ENCODE measurements at regions not wholly inside any gene's neighbourhood (a gene's known extent, or its start where the extent isn't known, plus 50 kb on each side); places are given as distances from the start of the nearest gene placed in this dataset.
A peak's percentile ranks its signal among the peaks of the same experiment; 100 is the strongest.

DNA sequence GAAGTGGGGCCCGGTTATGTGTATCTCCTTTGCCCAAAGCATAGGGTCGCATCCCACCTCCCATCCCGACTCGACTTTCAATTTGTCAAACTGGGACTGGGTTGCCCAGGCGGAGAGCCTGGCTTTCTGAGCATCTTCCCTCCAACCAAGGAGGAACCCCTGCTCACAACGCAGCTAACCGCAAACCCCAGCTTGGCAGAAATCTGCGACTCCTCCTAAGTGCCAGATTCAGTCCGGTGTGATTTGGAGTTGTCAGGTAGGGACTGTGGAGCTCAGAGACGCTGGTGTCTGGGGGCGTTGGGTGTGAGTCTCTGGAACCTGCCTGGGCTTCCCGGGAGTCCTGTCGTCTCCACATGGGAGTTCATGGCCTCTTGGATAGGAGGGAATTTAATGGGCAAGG lies 1126.7 kb downstream of the AACS start:
- no peak overlapping the region for H4K8ac ChIP-seq (ENCODE audit: low read depth, low read length)
- no peak for DNase-seq (ENCODE audit: low spot score)
- no peak overlapping the region for H3K14ac ChIP-seq (ENCODE audit: low read length)
- no peak overlapping the region for H4K91ac ChIP-seq (ENCODE audit: low read depth, low read length, poor library complexity)
- no CpG with 5 or more reads among the region's 13 CpGs for WGBS, 2 donors (ENCODE audit: extremely low coverage in 2 of 2, insufficient read length in 2 of 2, insufficient replicate concordance in 1 of 2)
- no peaks in the 10 kb centered on the region for H3K36me3 ChIP-seq (replicated peaks in 1 of 2; ENCODE audit: control insufficient read depth in 2 of 2, insufficient read depth in 2 of 2, low read length in 2 of 2)
- H2BK5ac ChIP-seq (ENCODE audit: low read length) = no peak overlapping the region
- no peak overlapping the region for H3K4me3 ChIP-seq (ENCODE audit: low read length in 2 of 2)
- H3K18ac ChIP-seq (ENCODE audit: low read length) = peak overlapping the region; percentile 7
- H3K4me1 ChIP-seq (ENCODE audit: control insufficient read depth in 2 of 2, insufficient read depth in 1 of 2, low read depth in 1 of 2, low read length in 2 of 2) = no peaks in the 10 kb centered on the region
- H3K4me2 ChIP-seq (ENCODE audit: insufficient read depth, low read length, poor library complexity, severe bottlenecking) = no peak overlapping the region
- H2AFZ ChIP-seq (ENCODE audit: low read length) = no peak overlapping the region
- H2BK120ac ChIP-seq (ENCODE audit: low read depth, low read length) = no peak overlapping the region
- no peak overlapping the region for H2BK15ac ChIP-seq (ENCODE audit: low read length)
- H3K9ac ChIP-seq (ENCODE audit: low read depth, low read length, poor library complexity) = no peak overlapping the region
- H3K27me3 ChIP-seq (ENCODE audit: control insufficient read depth in 3 of 3, insufficient read depth in 3 of 3, low read depth in 1 of 3, low read length in 3 of 3) = peaks cover 6 to 37% (median 31%) of the 10 kb centered on the region in 3 experiments
- H3K27ac ChIP-seq (replicated peaks; ENCODE audit: low read length) = no peak overlapping the region
- H2AK5ac ChIP-seq (ENCODE audit: low read depth, low read length) = peak overlapping the region; percentile 50
- no peak overlapping the region for H3K4ac ChIP-seq (ENCODE audit: low read length)
- no peak overlapping the region for H2BK12ac ChIP-seq (ENCODE audit: low read length)
- H3K23ac ChIP-seq (ENCODE audit: low read depth, low read length, poor library complexity) = no peak overlapping the region
- H3K79me1 ChIP-seq (ENCODE audit: low read depth, low read length) = no peaks in the 10 kb centered on the region
- no peaks in the 10 kb centered on the region for H3K9me3 ChIP-seq (replicated peaks in 1 of 2; ENCODE audit: control insufficient read depth in 2 of 2, insufficient read depth in 1 of 2, low read depth in 1 of 2, low read length in 2 of 2)

DNA sequence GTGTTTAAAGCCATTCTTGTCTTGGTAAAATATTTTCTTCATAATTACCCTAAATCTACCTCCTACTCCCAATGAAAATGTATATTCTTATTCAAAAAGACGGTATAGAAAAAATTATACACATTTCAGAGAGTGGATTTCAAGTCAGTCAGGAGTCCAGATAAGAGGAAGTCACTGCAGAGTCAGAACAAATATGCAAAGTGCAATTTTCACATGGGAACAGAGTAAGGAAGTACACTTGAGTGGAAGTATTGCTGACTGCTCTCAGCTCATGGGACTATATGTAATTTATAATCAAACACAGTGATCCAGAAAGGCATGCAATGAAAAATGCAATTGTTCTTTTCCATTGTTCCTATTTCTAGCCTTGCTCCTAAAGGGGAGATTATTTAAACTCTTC lies 1128.0 kb downstream of the AACS start:
- H3K27ac ChIP-seq (replicated peaks; ENCODE audit: low read length) = no peak overlapping the region
- H3K4ac ChIP-seq (ENCODE audit: low read length) = no peak overlapping the region
- H3K79me1 ChIP-seq (ENCODE audit: low read depth, low read length) = no peaks in the 10 kb centered on the region
- no peak overlapping the region for H4K91ac ChIP-seq (ENCODE audit: low read depth, low read length, poor library complexity)
- no peak for DNase-seq (ENCODE audit: low spot score)
- no peaks in the 10 kb centered on the region for H3K9me3 ChIP-seq (replicated peaks in 1 of 2; ENCODE audit: control insufficient read depth in 2 of 2, insufficient read depth in 1 of 2, low read depth in 1 of 2, low read length in 2 of 2)
- H2AK5ac ChIP-seq (ENCODE audit: low read depth, low read length) = no peak overlapping the region
- no peak overlapping the region for H3K4me3 ChIP-seq (ENCODE audit: low read length in 2 of 2)
- no peak overlapping the region for H2BK5ac ChIP-seq (ENCODE audit: low read length)
- no peak overlapping the region for H3K14ac ChIP-seq (ENCODE audit: low read length)
- peaks cover 6 to 37% (median 31%) of the 10 kb centered on the region in 3 experiments for H3K27me3 ChIP-seq (ENCODE audit: control insufficient read depth in 3 of 3, insufficient read depth in 3 of 3, low read depth in 1 of 3, low read length in 3 of 3)
- H2BK12ac ChIP-seq (ENCODE audit: low read length) = no peak overlapping the region
- no peak overlapping the region for H2BK15ac ChIP-seq (ENCODE audit: low read length)
- H2AFZ ChIP-seq (ENCODE audit: low read length) = no peak overlapping the region
- no CpG with 5 or more reads among the region's 1 CpG for WGBS, 2 donors (ENCODE audit: extremely low coverage in 2 of 2, insufficient read length in 2 of 2, insufficient replicate concordance in 1 of 2)
- no peaks in the 10 kb centered on the region for H3K4me1 ChIP-seq (ENCODE audit: control insufficient read depth in 2 of 2, insufficient read depth in 1 of 2, low read depth in 1 of 2, low read length in 2 of 2)
- no peak overlapping the region for H3K18ac ChIP-seq (ENCODE audit: low read length)
- no peak overlapping the region for H3K4me2 ChIP-seq (ENCODE audit: insufficient read depth, low read length, poor library complexity, severe bottlenecking)
- H4K8ac ChIP-seq (ENCODE audit: low read depth, low read length) = no peak overlapping the region
- H3K36me3 ChIP-seq (replicated peaks in 1 of 2; ENCODE audit: control insufficient read depth in 2 of 2, insufficient read depth in 2 of 2, low read length in 2 of 2) = no peaks in the 10 kb centered on the region
- no peak overlapping the region for H3K23ac ChIP-seq (ENCODE audit: low read depth, low read length, poor library complexity)
- no peak overlapping the region for H3K9ac ChIP-seq (ENCODE audit: low read depth, low read length, poor library complexity)
- H2BK120ac ChIP-seq (ENCODE audit: low read depth, low read length) = no peak overlapping the region

- H3K4me1 ChIP-seq (ENCODE audit: control insufficient read depth in 2 of 2, insufficient read depth in 1 of 2, low read depth in 1 of 2, low read length in 2 of 2) = no peaks in the 10 kb centered on the region
- H3K9ac ChIP-seq (ENCODE audit: low read depth, low read length, poor library complexity) = no peak overlapping the region
- no peak overlapping the region for H3K4me2 ChIP-seq (ENCODE audit: insufficient read depth, low read length, poor library complexity, severe bottlenecking)
- H4K91ac ChIP-seq (ENCODE audit: low read depth, low read length, poor library complexity) = no peak overlapping the region
- H3K27ac ChIP-seq (replicated peaks; ENCODE audit: low read length) = no peak overlapping the region
- no peak overlapping the region for H3K4me3 ChIP-seq (ENCODE audit: low read length in 2 of 2)
- H3K14ac ChIP-seq (ENCODE audit: low read length) = no peak overlapping the region
- H2BK5ac ChIP-seq (ENCODE audit: low read length) = no peak overlapping the region
- H3K27me3 ChIP-seq (ENCODE audit: control insufficient read depth in 3 of 3, insufficient read depth in 3 of 3, low read depth in 1 of 3, low read length in 3 of 3) = peaks cover 6 to 14% (median 14%) of the 10 kb centered on the region in 3 experiments
- H3K4ac ChIP-seq (ENCODE audit: low read length) = no peak overlapping the region
- no peak overlapping the region for H2BK15ac ChIP-seq (ENCODE audit: low read length)
- no peak overlapping the region for H2AK5ac ChIP-seq (ENCODE audit: low read depth, low read length)
- H3K18ac ChIP-seq (ENCODE audit: low read length) = no peak overlapping the region
- no peak overlapping the region for H3K23ac ChIP-seq (ENCODE audit: low read depth, low read length, poor library complexity)
- no peaks in the 10 kb centered on the region for H3K36me3 ChIP-seq (replicated peaks in 1 of 2; ENCODE audit: control insufficient read depth in 2 of 2, insufficient read depth in 2 of 2, low read length in 2 of 2)
- no peaks in the 10 kb centered on the region for H3K9me3 ChIP-seq (replicated peaks in 1 of 2; ENCODE audit: control insufficient read depth in 2 of 2, insufficient read depth in 1 of 2, low read depth in 1 of 2, low read length in 2 of 2)
- no peak overlapping the region for H2BK120ac ChIP-seq (ENCODE audit: low read depth, low read length)
- no peak overlapping the region for H2AFZ ChIP-seq (ENCODE audit: low read length)
- H3K79me1 ChIP-seq (ENCODE audit: low read depth, low read length) = no peaks in the 10 kb centered on the region
- no peak for DNase-seq (ENCODE audit: low spot score)
- no peak overlapping the region for H4K8ac ChIP-seq (ENCODE audit: low read depth, low read length)
- no peak overlapping the region for H2BK12ac ChIP-seq (ENCODE audit: low read length)
- no CpG with 5 or more reads among the region's 1 CpG for WGBS, 2 donors (ENCODE audit: extremely low coverage in 2 of 2, insufficient read length in 2 of 2, insufficient replicate concordance in 1 of 2)
These were observed 1131.0 kb downstream of the AACS start for GRCh38 chr12:126196263-126196662.

DNA sequence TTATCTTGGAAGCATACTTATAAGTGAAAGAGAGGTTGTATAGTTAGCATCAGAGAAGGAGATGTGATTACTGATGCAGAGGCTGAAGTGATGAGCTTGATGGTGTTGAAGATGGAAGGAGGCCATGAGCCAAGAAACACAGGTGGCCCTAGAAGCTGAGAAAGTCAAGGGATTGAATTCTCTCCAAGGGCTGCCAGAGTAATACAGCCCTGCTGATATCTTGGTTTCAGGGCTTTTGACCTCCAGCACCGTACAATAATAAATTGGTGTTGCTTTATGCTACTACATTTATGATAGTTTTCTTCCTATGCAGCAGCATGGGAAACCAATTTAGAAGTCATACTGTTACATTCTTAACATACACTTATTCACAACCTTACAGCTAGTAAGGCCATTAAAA lies 1133.3 kb downstream of the AACS start:
- WGBS, 2 donors (ENCODE audit: extremely low coverage in 2 of 2, insufficient read length in 2 of 2, insufficient replicate concordance in 1 of 2) = no CpG with 5 or more reads among the region's 1 CpG
- Histone ChIP-seq H2AFZ (ENCODE audit: low read length) (no peak overlapping the region), H2BK12ac (ENCODE audit: low read length) (no peak overlapping the region), H3K9me3 (replicated peaks in 1 of 2; ENCODE audit: control insufficient read depth in 2 of 2, insufficient read depth in 1 of 2, low read depth in 1 of 2, low read length in 2 of 2) (no peaks in the 10 kb centered on the region), H3K4me3 (ENCODE audit: low read length in 2 of 2) (no peak overlapping the region), H4K8ac (ENCODE audit: low read depth, low read length) (no peak overlapping the region), H3K4me2 (ENCODE audit: insufficient read depth, low read length, poor library complexity, severe bottlenecking) (no peak overlapping the region), H3K14ac (ENCODE audit: low read length) (no peak overlapping the region), H3K79me1 (ENCODE audit: low read depth, low read length) (no peaks in the 10 kb centered on the region), H4K91ac (ENCODE audit: low read depth, low read length, poor library complexity) (no peak overlapping the region), H3K36me3 (replicated peaks in 1 of 2; ENCODE audit: control insufficient read depth in 2 of 2, insufficient read depth in 2 of 2, low read length in 2 of 2) (no peaks in the 10 kb centered on the region), H3K23ac (ENCODE audit: low read depth, low read length, poor library complexity) (no peak overlapping the region), H3K4me1 (ENCODE audit: control insufficient read depth in 2 of 2, insufficient read depth in 1 of 2, low read depth in 1 of 2, low read length in 2 of 2) (no peaks in the 10 kb centered on the region), H2BK15ac (ENCODE audit: low read length) (no peak overlapping the region), H2BK120ac (ENCODE audit: low read depth, low read length) (no peak overlapping the region), H3K9ac (ENCODE audit: low read depth, low read length, poor library complexity) (no peak overlapping the region), H3K18ac (ENCODE audit: low read length) (no peak overlapping the region), H3K27me3 (ENCODE audit: control insufficient read depth in 3 of 3, insufficient read depth in 3 of 3, low read depth in 1 of 3, low read length in 3 of 3) (no peaks in the 10 kb centered on the region), H2BK5ac (ENCODE audit: low read length) (no peak overlapping the region), H3K4ac (ENCODE audit: low read length) (no peak overlapping the region), H3K27ac (replicated peaks; ENCODE audit: low read length) (no peak overlapping the region), H2AK5ac (ENCODE audit: low read depth, low read length) (no peak overlapping the region)
- DNase-seq (ENCODE audit: low spot score) = no peak
